Left lung (tissue), 4 donors: ENCODE measurements at regions not wholly inside any gene's neighbourhood (a gene's known extent, or its start where the extent isn't known, plus 50 kb on each side); places are given as distances from the start of the nearest gene placed in this dataset.
"Not testable (repeated sequence)": the region's sequence is repeated elsewhere in the genome, so short reads cannot be mapped to it uniquely, and the experiment has no call there.

Source experiments
- ATAC-seq: fragments of 200-7000 bp; cut with Tn5 transposase; one replicate; pipeline ENCODE4 v1.9.1; 2020; ENCODE audit warnings: moderate library complexity
- DNase-seq, 4 donors: peaks; one replicate each; pipeline ENCODE4 v3.0.0-alpha.2; 2013 to 2020
- H3K27ac ChIP-seq, 2 donors: fragments of 200-600 bp; sonication (generic) in 1 of 2; one replicate each; pipeline versions ENCODE4 v1.5.0 to v1.8.0; 2020 to 2021
- H3K27me3 ChIP-seq, 2 donors: fragments of 200-600 bp; sonication (generic) in 1 of 2; one replicate each; pipeline versions ENCODE4 v1.5.0 to v1.8.0; 2020 to 2021
- H3K36me3 ChIP-seq, 2 donors: fragments of 200-600 bp; sonication (generic) in 1 of 2; one replicate each; pipeline versions ENCODE4 v1.5.0 to v1.8.0; 2020 to 2021
- H3K4me1 ChIP-seq, 2 donors: fragments of 200-600 bp; one replicate each; pipeline ENCODE4 v1.8.0; 2021
- H3K4me3 ChIP-seq, 2 donors: fragments of 200-600 bp; sonication (generic) in 1 of 2; one replicate each; pipeline versions ENCODE4 v1.5.0 to v1.8.0; 2020 to 2021; ENCODE audit warnings: mild to moderate bottlenecking in 1 of 2
- H3K9me3 ChIP-seq, 2 donors: fragments of 200-600 bp; sonication (generic) in 1 of 2; one replicate each; pipeline versions ENCODE4 v1.5.0 to v1.8.0; 2020 to 2021
- intact Hi-C, 2 donors: fragments of 100-400 bp; cut with DNase I; formaldehyde crosslinking; loops; one replicate each; pipeline versions ENCODE4 v1.11.2 to v1.14.2; 2022
- TF ChIP-seq, protein P1 (sequence below), 2 donors: fragments of 200-600 bp; sonication (generic) in 1 of 2; IDR thresholded peaks; one replicate each; pipeline versions ENCODE4 v1.5.0 to v1.8.0; 2021; ENCODE audit warnings: antibody characterized with exemption in 2 of 2
- donor health status: DM: no; HTN: yes; CAD: no.
- donor health status: DM: no; HTN: no; CAD: no.

GRCh38 chr1:115530407-115530806 lies 111.4 kb upstream of the VANGL1 start:
- Histone ChIP-seq H3K4me3 (no peak overlapping the region), H3K27me3 (no peaks in the 10 kb centered on the region), H3K4me1 (no peaks in the 10 kb centered on the region), H3K27ac (no peak overlapping the region), H3K36me3 (no peaks in the 10 kb centered on the region), H3K9me3 (no peaks in the 10 kb centered on the region)
- ATAC-seq (no peak), DNase-seq (no peak)
- TF ChIP-seq, protein P1, sequence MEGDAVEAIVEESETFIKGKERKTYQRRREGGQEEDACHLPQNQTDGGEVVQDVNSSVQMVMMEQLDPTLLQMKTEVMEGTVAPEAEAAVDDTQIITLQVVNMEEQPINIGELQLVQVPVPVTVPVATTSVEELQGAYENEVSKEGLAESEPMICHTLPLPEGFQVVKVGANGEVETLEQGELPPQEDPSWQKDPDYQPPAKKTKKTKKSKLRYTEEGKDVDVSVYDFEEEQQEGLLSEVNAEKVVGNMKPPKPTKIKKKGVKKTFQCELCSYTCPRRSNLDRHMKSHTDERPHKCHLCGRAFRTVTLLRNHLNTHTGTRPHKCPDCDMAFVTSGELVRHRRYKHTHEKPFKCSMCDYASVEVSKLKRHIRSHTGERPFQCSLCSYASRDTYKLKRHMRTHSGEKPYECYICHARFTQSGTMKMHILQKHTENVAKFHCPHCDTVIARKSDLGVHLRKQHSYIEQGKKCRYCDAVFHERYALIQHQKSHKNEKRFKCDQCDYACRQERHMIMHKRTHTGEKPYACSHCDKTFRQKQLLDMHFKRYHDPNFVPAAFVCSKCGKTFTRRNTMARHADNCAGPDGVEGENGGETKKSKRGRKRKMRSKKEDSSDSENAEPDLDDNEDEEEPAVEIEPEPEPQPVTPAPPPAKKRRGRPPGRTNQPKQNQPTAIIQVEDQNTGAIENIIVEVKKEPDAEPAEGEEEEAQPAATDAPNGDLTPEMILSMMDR (IDR thresholded peaks at IDR 0.05): no peak
- intact Hi-C loops: no loop called here

DNA sequence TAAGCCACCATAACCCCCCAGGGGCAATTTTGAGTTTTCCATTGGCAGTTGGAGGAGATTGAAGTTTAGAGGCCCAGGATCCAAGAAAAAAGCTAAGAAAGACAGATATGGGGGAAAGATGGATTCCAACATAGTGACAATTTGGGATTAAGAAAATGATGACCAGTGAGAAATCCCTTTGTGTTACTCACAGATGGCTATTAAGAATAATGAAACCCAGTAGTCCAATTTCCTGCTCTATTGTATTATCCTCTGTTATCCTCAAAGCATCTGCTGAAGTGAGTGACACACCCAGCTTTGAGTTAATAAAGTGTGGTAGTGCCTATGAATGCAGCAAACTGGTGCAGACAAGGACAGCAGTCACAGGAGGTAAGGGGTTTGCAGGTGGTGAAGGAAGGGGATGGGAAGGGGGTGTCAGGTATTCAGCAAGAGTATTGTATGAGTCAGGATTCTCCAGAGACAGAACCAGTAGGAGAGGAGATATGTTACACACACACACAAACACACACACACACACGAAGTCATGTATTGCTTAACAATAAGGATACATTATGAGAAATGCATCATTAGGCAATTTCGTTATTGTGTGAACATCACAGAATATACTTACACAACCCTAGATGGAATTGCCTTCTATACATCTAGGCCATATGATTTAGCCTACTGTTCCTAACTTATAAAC lies 112.4 kb upstream of the VANGL1 start:
- H3K27ac ChIP-seq: no peak overlapping the region
- H3K9me3 ChIP-seq: no peaks in the 10 kb centered on the region
- H3K4me3 ChIP-seq: no peak overlapping the region
- no peaks in the 10 kb centered on the region for H3K27me3 ChIP-seq
- ATAC-seq (no peak), DNase-seq (no peak)
- TF ChIP-seq, protein P1 (IDR thresholded peaks at IDR 0.05): no peak
- H3K36me3 ChIP-seq: no peaks in the 10 kb centered on the region
- H3K4me1 ChIP-seq: no peaks in the 10 kb centered on the region
- intact Hi-C loops: no loop called here

DNA sequence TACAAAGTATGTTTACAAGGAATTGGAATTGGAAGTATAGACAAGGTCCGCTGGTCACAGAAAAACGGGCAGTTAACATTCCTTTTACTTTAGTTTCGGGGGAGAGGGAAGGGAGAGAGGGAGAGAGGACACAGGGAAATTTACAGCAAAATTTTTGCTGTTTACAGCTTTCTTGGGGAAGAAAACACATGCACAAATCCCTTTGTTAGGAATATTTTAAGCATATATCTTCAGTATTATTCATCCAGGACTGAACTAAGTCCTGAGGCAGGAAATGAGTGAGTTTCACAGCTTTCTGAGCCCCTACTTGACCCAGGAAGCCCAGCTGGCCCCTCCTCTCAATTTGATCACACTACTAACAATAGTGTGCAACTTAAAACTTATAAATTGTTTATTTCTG lies 113.4 kb upstream of the VANGL1 start:
- H3K9me3 ChIP-seq, H3K36me3 ChIP-seq, intact Hi-C loops, H3K27me3 ChIP-seq, DNase-seq, H3K27ac ChIP-seq, H3K4me3 ChIP-seq, ATAC-seq, H3K4me1 ChIP-seq: not testable (repeated sequence)

DNA sequence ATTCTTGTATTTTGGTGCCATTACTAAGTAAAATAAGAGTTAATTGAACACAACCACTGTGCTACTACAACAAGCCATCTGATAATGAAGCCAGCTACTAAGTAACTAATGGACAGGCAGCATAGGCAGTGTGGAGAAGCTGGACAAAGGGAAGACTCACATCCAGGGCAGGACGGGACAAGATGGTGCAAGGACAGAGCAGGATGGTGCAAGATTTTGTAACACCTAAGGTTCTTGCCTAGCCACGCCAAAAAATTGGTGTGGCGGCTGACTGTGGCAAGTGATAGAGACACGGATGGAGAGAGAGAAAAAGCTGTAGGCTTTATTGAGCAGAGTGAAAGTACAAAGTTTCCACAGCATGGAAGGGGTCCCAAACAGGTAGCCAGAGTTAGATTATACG lies 114.0 kb upstream of the VANGL1 start:
- intact Hi-C loops: no loop called here
- ATAC-seq: no peak
- H3K4me1 ChIP-seq: no peaks in the 10 kb centered on the region

DNA sequence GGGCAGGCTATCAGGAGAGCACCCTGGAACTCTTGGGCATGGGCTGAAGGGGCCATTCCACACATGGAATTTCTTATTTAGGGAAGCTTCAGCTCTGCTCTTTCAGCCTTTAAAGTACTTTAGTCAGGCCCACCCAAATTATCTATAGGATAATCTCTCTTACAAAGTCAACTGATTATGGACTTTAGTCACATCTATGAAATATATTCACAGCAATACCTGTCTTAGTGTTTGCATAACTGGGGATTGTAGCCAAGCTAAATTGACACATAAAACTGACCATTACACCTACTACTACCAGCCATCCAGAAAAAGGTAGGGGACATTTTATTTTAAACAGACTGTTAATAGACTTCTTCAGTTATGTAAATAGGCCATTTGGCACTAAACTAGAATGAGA lies 114.9 kb upstream of the VANGL1 start:
- intact Hi-C loops: no loop called here
- DNase-seq (no peak), ATAC-seq (no peak)
- Histone ChIP-seq H3K4me3 (no peak overlapping the region), H3K9me3 (no peaks in the 10 kb centered on the region), H3K27ac (no peak overlapping the region), H3K27me3 (no peaks in the 10 kb centered on the region), H3K4me1 (no peaks in the 10 kb centered on the region), H3K36me3 (no peaks in the 10 kb centered on the region)
- TF ChIP-seq, protein P1 (IDR thresholded peaks at IDR 0.05): no peak

More for the DNA sequence above, 114.0 kb upstream of the VANGL1 start:
- H3K4me3 ChIP-seq: no peak overlapping the region
- no peak for DNase-seq
- H3K36me3 ChIP-seq: no peaks in the 10 kb centered on the region
- no peaks in the 10 kb centered on the region for H3K27me3 ChIP-seq
- TF ChIP-seq, protein P1 (IDR thresholded peaks at IDR 0.05): no peak
- no peaks in the 10 kb centered on the region for H3K9me3 ChIP-seq
- H3K27ac ChIP-seq: no peak overlapping the region

DNA sequence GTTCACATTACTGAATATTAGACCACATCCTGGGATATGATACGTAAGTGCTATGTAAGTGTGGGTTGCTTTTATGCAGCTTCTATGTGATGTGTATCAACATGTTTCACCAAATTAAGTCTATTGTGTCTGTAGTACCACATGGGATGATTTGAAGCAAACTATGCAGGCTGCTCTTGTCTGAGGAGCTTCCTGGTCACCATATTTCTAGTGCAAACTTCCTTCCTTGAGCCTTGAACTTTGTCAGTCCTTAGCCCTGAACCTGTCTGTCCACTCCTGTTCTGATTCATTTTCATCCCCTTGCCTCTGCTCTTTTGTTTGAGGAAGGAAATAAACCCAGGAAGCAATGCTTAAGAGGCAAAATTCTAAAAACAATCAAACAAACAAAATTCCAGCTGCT lies 117.5 kb upstream of the VANGL1 start:
- Histone ChIP-seq H3K4me1 (no peaks in the 10 kb centered on the region), H3K36me3 (no peaks in the 10 kb centered on the region), H3K27ac (no peak overlapping the region), H3K9me3 (no peaks in the 10 kb centered on the region), H3K4me3 (no peak overlapping the region), H3K27me3 (no peaks in the 10 kb centered on the region)
- DNase-seq (no peak), ATAC-seq (peak; percentile 19)
- intact Hi-C loops: no loop called here
- TF ChIP-seq, protein P1 (IDR thresholded peaks at IDR 0.05): no peak
